Mesendoderm (in vitro differentiated cells): ENCODE measurements at regions not wholly inside any gene's neighbourhood (a gene's known extent, or its start where the extent isn't known, plus 50 kb on each side); places are given as distances from the start of the nearest gene placed in this dataset.
"Not testable (repeated sequence)": the region's sequence is repeated elsewhere in the genome, so short reads cannot be mapped to it uniquely, and the experiment has no call there.

Source experiments
- DNase-seq: peaks from one replicate; pipeline ENCODE4 v3.0.0; 2013
- H2AK5ac ChIP-seq: 2 replicates; pipeline ENCODE4 v1.6.1; 2013; ENCODE audit warnings: low read length, inconsistent platforms
- H2BK120ac ChIP-seq: 2 replicates; pipeline ENCODE4 v1.6.1; 2013; ENCODE audit warnings: low read depth, mild to moderate bottlenecking, low read length, moderate library complexity, mixed read lengths
- H2BK15ac ChIP-seq: replicated peaks from 2 replicates; pipeline ENCODE4 v1.6.1; 2013; ENCODE audit warnings: low read depth, mild to moderate bottlenecking, moderate library complexity
- H2BK5ac ChIP-seq: 2 replicates; pipeline ENCODE4 v1.6.1; 2013; ENCODE audit warnings: low read length, inconsistent platforms
- H3K18ac ChIP-seq: 2 replicates; pipeline ENCODE4 v1.6.1; 2013; ENCODE audit warnings: mild to moderate bottlenecking, low read length, mixed read lengths
- H3K23ac ChIP-seq: one replicate; pipeline ENCODE4 v1.6.1; 2013; ENCODE audit warnings: low read length
- H3K27ac ChIP-seq: 2 replicates; pipeline ENCODE4 v1.5.1; 2013; ENCODE audit warnings: low read depth, mild to moderate bottlenecking, inconsistent platforms, low read length, moderate library complexity
- H3K27me3 ChIP-seq: 2 replicates; pipeline ENCODE4 v1.6.1; 2013; ENCODE audit warnings: low read length, control low read depth, mild to moderate bottlenecking, inconsistent platforms; ENCODE audit not compliant: insufficient read depth, poor library complexity
- H3K36me3 ChIP-seq: 2 replicates; pipeline ENCODE4 v1.6.1; 2013; ENCODE audit warnings: low read length, inconsistent platforms; ENCODE audit not compliant: control insufficient read depth, insufficient read depth
- H3K4ac ChIP-seq: one replicate; pipeline ENCODE4 v1.6.1; 2013; ENCODE audit warnings: low read depth, mild to moderate bottlenecking, low read length, moderate library complexity
- H3K4me1 ChIP-seq: 2 replicates; pipeline ENCODE4 v1.6.1; 2013; ENCODE audit warnings: low read depth, low read length, inconsistent platforms; ENCODE audit not compliant: control insufficient read depth
- H3K4me2 ChIP-seq: 2 replicates; pipeline ENCODE4 v1.6.1; 2013; ENCODE audit warnings: low read length
- H3K4me3 ChIP-seq: 2 replicates; pipeline ENCODE4 v1.5.1; 2013; ENCODE audit warnings: mild to moderate bottlenecking, low read length
- H3K56ac ChIP-seq: one replicate; pipeline ENCODE4 v1.6.1; 2013; ENCODE audit warnings: low read length
- H3K79me1 ChIP-seq: 2 replicates; pipeline ENCODE4 v1.6.1; 2013; ENCODE audit warnings: low read length, inconsistent platforms
- H3K79me2 ChIP-seq: 2 replicates; pipeline ENCODE4 v1.6.1; 2013; ENCODE audit warnings: mild to moderate bottlenecking, low read length; ENCODE audit not compliant: control insufficient read depth, insufficient read depth
- H3K9ac ChIP-seq: 2 replicates; pipeline ENCODE4 v1.6.1; 2013; ENCODE audit warnings: low read length, inconsistent platforms
- H4K5ac ChIP-seq: one replicate; pipeline ENCODE4 v1.6.1; 2013; ENCODE audit warnings: low read length
- H4K8ac ChIP-seq: one replicate; pipeline ENCODE4 v1.6.1; 2013; ENCODE audit warnings: low read depth, mild to moderate bottlenecking, control low read depth, low read length, moderate library complexity
- WGBS: extraction: QIAGEN DNeasy Blood & Tissue Kit; methylation state at CpG from one replicate; pipeline ENCODE4 v1.1.7; 2013; ENCODE audit warnings: low lambda C conversion rate, missing lambda C conversion rate; ENCODE audit not compliant: insufficient coverage; ENCODE audit errors: extremely low coverage; 5-methylcytosine and 5-hydroxymethylcytosine counted together

- Histone ChIP-seq H3K79me2 (no peaks in the 10 kb centered on the region), H2BK120ac (no peak overlapping the region), H4K8ac (no peak overlapping the region), H3K27ac (no peak overlapping the region), H3K4me3 (no peak overlapping the region), H2BK5ac (no peak overlapping the region), H3K9ac (no peak overlapping the region), H3K79me1 (no peaks in the 10 kb centered on the region), H3K4ac (no peak overlapping the region), H3K4me2 (no peak overlapping the region), H3K56ac (no peak overlapping the region), H2BK15ac (no peak overlapping the region), H4K5ac (no peak overlapping the region), H3K36me3 (no peaks in the 10 kb centered on the region), H3K18ac (no peak overlapping the region), H2AK5ac (no peak overlapping the region), H3K27me3 (no peaks in the 10 kb centered on the region), H3K4me1 (peaks cover 2% of the 10 kb centered on the region), H3K23ac (peak overlapping the region; percentile 74)
- WGBS: no CpG with 5 or more reads among the region's 10 CpGs
- no peak for DNase-seq
Observed at GRCh38 chr3:194262176-194262924, 88.8 kb downstream of the CPN2 start.

- no peak overlapping the region for H2BK120ac ChIP-seq
- H3K4me1 ChIP-seq: peaks cover 2% of the 10 kb centered on the region
- H4K8ac ChIP-seq: no peak overlapping the region
- no peaks in the 10 kb centered on the region for H3K27me3 ChIP-seq
- H3K79me1 ChIP-seq: no peaks in the 10 kb centered on the region
- H3K36me3 ChIP-seq: no peaks in the 10 kb centered on the region
- no peak for DNase-seq
- no CpG with 5 or more reads among the region's 5 CpGs for WGBS
- no peak overlapping the region for H3K4ac ChIP-seq
- no peak overlapping the region for H2AK5ac ChIP-seq
- no peak overlapping the region for H3K56ac ChIP-seq
- H3K4me2 ChIP-seq: no peak overlapping the region
- no peak overlapping the region for H4K5ac ChIP-seq
- no peak overlapping the region for H3K9ac ChIP-seq
- no peaks in the 10 kb centered on the region for H3K79me2 ChIP-seq
- H2BK15ac ChIP-seq: no peak overlapping the region
- no peak overlapping the region for H3K27ac ChIP-seq
- no peak overlapping the region for H2BK5ac ChIP-seq
- H3K4me3 ChIP-seq: no peak overlapping the region
- H3K18ac ChIP-seq: no peak overlapping the region
- no peak overlapping the region for H3K23ac ChIP-seq
Observed at GRCh38 chr3:194262925-194263305, 88.2 kb downstream of the CPN2 start.

- not testable (repeated sequence) for H3K4ac ChIP-seq, H3K9ac ChIP-seq, H2AK5ac ChIP-seq, H2BK5ac ChIP-seq, H3K18ac ChIP-seq, H3K4me3 ChIP-seq, H3K36me3 ChIP-seq, H3K27ac ChIP-seq, H2BK15ac ChIP-seq, H3K56ac ChIP-seq, H4K5ac ChIP-seq, H4K8ac ChIP-seq, H3K79me1 ChIP-seq, H3K23ac ChIP-seq, H3K4me1 ChIP-seq, H3K4me2 ChIP-seq, H2BK120ac ChIP-seq, DNase-seq, H3K27me3 ChIP-seq, H3K79me2 ChIP-seq
- WGBS: no CpG with 5 or more reads among the region's 37 CpGs
Observed at GRCh38 chr3:194264631-194265504, 86.3 kb downstream of the CPN2 start.

GRCh38 chr3:194265505-194265892, 85.6 kb downstream of the CPN2 start:
- Histone ChIP-seq H3K9ac (no peak overlapping the region), H3K4me3 (no peak overlapping the region), H2BK120ac (no peak overlapping the region), H3K18ac (no peak overlapping the region), H3K56ac (no peak overlapping the region), H2BK15ac (no peak overlapping the region), H3K27me3 (no peaks in the 10 kb centered on the region), H4K8ac (no peak overlapping the region), H3K79me2 (no peaks in the 10 kb centered on the region), H3K79me1 (no peaks in the 10 kb centered on the region), H2BK5ac (no peak overlapping the region), H3K4me2 (no peak overlapping the region), H2AK5ac (no peak overlapping the region), H3K4ac (no peak overlapping the region), H3K27ac (no peak overlapping the region), H3K4me1 (peaks cover 2% of the 10 kb centered on the region), H3K36me3 (no peaks in the 10 kb centered on the region), H3K23ac (no peak overlapping the region), H4K5ac (no peak overlapping the region)
- WGBS: no CpG with 5 or more reads among the region's 19 CpGs
- DNase-seq: no peak

GRCh38 chr3:194265996-194266964, 84.8 kb downstream of the CPN2 start:
- no peaks in the 10 kb centered on the region for H3K79me1 ChIP-seq
- H4K8ac ChIP-seq: no peak overlapping the region
- H3K9ac ChIP-seq: no peak overlapping the region
- no peak overlapping the region for H3K23ac ChIP-seq
- H3K27me3 ChIP-seq: no peaks in the 10 kb centered on the region
- H3K18ac ChIP-seq: no peak overlapping the region
- no peaks in the 10 kb centered on the region for H3K79me2 ChIP-seq
- H3K4ac ChIP-seq: no peak overlapping the region
- no peaks in the 10 kb centered on the region for H3K36me3 ChIP-seq
- H3K56ac ChIP-seq: no peak overlapping the region
- no peak for DNase-seq
- H2BK5ac ChIP-seq: no peak overlapping the region
- no peak overlapping the region for H3K4me3 ChIP-seq
- H4K5ac ChIP-seq: no peak overlapping the region
- H2BK15ac ChIP-seq: no peak overlapping the region
- WGBS: no CpG with 5 or more reads among the region's 13 CpGs
- no peak overlapping the region for H3K27ac ChIP-seq
- no peak overlapping the region for H3K4me2 ChIP-seq
- H3K4me1 ChIP-seq: peaks cover 2% of the 10 kb centered on the region
- H2BK120ac ChIP-seq: no peak overlapping the region
- no peak overlapping the region for H2AK5ac ChIP-seq
